ENCODE measurements at regions not wholly inside any gene's neighbourhood (a gene's known extent, or its start where the extent isn't known, plus 50 kb on each side); places are given as distances from the start of the nearest gene placed in this dataset.

DNA sequence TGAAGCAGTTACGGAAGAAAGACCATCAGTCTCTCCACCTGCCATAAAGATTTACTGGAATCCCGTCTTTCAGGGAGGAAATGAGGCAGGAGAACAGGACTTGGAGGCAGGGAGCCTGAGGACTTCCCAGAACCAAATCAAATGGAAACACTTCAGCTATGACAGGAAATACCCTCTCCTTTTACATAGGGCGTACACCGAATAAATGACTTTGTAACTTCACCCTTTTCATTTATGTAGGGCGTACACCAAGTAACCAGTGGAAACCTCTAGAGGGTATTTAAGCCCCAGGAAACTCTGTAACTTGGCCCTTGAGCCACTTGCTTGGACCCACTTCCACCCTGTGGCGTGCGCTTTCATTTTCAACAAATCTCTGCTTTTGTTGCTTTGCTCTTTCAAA is 218.3 kb upstream of the SLC39A10 start:
- no peak overlapping the region for H3K4me3 Mint-ChIP-seq
- H3K27me3 Mint-ChIP-seq (ENCODE audit: low read depth) = no peaks in the 10 kb centered on the region
- DNase-seq (ENCODE audit: low spot score) = no peak
- POLR2A ChIA-PET = no interaction called here
- no peak overlapping the region for H3K27ac Mint-ChIP-seq
- peaks cover 6% of the 10 kb centered on the region; the same call in 1 of the 2 replicates for H3K4me1 Mint-ChIP-seq
- CTCF ChIA-PET = no interaction called here
- no peak for ATAC-seq
- peaks cover 36% of the 10 kb centered on the region for H3K9me3 Mint-ChIP-seq
- TF ChIP-seq ZNF396 (CRISPR knock-in tag; IDR thresholded peaks at IDR 0.05; ENCODE audit: borderline replicate concordance) (no peak), ZNF281 (CRISPR knock-in tag; IDR thresholded peaks at IDR 0.05) (no peak), ZNF121 (CRISPR knock-in tag; IDR thresholded peaks at IDR 0.05) (no peak), NFE2L1 (CRISPR knock-in tag; IDR thresholded peaks at IDR 0.05) (no peak), ELF4 (CRISPR knock-in tag; IDR thresholded peaks at IDR 0.05; ENCODE audit: low read depth) (no peak), MXD4 (CRISPR knock-in tag; IDR thresholded peaks at IDR 0.05; ENCODE audit: borderline replicate concordance) (no peak)
- TF ChIP-seq, protein P1, sequence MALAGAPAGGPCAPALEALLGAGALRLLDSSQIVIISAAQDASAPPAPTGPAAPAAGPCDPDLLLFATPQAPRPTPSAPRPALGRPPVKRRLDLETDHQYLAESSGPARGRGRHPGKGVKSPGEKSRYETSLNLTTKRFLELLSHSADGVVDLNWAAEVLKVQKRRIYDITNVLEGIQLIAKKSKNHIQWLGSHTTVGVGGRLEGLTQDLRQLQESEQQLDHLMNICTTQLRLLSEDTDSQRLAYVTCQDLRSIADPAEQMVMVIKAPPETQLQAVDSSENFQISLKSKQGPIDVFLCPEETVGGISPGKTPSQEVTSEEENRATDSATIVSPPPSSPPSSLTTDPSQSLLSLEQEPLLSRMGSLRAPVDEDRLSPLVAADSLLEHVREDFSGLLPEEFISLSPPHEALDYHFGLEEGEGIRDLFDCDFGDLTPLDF (CRISPR knock-in tag; IDR thresholded peaks at IDR 0.05) = no peak
- TF ChIP-seq, protein P2, sequence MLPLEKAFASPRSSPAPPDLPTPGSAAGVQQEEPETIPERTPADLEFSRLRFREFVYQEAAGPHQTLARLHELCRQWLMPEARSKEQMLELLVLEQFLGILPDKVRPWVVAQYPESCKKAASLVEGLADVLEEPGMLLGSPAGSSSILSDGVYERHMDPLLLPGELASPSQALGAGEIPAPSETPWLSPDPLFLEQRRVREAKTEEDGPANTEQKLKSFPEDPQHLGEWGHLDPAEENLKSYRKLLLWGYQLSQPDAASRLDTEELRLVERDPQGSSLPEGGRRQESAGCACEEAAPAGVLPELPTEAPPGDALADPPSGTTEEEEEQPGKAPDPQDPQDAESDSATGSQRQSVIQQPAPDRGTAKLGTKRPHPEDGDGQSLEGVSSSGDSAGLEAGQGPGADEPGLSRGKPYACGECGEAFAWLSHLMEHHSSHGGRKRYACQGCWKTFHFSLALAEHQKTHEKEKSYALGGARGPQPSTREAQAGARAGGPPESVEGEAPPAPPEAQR (CRISPR knock-in tag; IDR thresholded peaks at IDR 0.05) = no peak
- TF ChIP-seq, protein P3, sequence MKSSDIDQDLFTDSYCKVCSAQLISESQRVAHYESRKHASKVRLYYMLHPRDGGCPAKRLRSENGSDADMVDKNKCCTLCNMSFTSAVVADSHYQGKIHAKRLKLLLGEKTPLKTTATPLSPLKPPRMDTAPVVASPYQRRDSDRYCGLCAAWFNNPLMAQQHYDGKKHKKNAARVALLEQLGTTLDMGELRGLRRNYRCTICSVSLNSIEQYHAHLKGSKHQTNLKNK (CRISPR knock-in tag; IDR thresholded peaks at IDR 0.05) = no peak
- TF ChIP-seq, protein P4, sequence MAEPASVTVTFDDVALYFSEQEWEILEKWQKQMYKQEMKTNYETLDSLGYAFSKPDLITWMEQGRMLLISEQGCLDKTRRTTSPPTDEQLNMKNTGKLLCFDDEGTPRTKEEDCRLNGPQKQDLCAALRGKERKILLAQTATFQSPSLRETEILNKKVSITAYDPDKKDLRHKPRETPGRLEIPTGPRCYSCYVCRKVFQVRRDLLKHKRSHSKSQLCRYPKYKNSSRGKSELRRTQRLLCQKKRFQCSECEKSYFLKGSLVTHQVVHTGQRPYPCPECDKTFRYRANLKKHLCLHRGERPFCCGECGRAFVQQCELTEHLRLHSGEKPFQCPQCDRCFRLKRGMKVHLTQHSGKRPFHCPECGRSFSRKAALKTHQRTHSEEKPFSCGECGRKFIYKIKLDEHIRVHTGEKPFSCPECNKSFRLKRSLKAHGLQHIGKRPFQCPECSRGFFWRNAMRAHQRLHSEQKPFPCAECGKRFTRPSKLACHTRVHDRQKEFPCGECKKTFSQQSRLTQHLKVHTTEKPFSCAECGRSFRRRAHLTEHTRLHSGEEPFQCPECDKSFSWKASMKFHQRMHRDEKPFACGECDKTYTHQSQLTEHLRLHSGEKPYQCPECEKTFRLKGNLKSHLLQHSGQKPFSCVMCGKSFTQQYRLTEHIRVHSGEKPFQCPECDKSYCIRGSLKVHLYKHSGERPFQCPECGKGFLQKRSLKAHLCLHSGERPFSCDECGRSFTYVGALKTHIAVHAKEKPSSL (CRISPR knock-in tag; conservative IDR thresholded peaks at IDR 0.05) = no peak
- H3K36me3 Mint-ChIP-seq = peaks cover 7% of the 10 kb centered on the region

DNA sequence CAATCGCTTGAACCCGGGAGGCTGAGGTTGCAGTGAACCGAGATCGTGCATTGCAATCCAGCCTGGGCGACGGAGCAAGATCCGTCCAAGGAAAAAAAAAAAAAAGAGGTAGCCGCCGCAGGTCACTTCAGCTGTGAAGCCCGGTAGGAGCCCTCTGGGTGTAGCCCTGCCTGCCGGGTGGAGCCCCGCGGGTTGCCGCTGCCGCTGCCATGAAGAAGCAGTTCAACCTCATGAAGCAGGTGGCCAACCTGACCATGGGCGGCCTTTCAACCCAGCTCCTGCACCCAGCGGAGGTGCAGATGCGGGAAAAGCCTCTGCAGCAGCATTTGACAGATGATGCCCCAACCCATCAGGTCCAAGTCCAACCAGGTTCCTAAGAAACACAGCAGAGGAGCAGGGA is 219.5 kb upstream of the SLC39A10 start:
- Mint-ChIP-seq H3K36me3 (peaks cover 12% of the 10 kb centered on the region), H3K4me3 (no peak overlapping the region), H3K4me1 (peaks cover 9% of the 10 kb centered on the region; the same call in 1 of the 2 replicates), H3K9me3 (peaks cover 39% of the 10 kb centered on the region), H3K27ac (no peak overlapping the region), H3K27me3 (ENCODE audit: low read depth) (no peaks in the 10 kb centered on the region)
- CTCF ChIA-PET = no interaction called here
- TF ChIP-seq, protein P5, sequence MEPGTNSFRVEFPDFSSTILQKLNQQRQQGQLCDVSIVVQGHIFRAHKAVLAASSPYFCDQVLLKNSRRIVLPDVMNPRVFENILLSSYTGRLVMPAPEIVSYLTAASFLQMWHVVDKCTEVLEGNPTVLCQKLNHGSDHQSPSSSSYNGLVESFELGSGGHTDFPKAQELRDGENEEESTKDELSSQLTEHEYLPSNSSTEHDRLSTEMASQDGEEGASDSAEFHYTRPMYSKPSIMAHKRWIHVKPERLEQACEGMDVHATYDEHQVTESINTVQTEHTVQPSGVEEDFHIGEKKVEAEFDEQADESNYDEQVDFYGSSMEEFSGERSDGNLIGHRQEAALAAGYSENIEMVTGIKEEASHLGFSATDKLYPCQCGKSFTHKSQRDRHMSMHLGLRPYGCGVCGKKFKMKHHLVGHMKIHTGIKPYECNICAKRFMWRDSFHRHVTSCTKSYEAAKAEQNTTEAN (CRISPR knock-in tag; IDR thresholded peaks at IDR 0.05) = no peak
- DNase-seq (ENCODE audit: low spot score) (no peak), ATAC-seq (no peak)
- POLR2A ChIA-PET = no interaction called here

DNA sequence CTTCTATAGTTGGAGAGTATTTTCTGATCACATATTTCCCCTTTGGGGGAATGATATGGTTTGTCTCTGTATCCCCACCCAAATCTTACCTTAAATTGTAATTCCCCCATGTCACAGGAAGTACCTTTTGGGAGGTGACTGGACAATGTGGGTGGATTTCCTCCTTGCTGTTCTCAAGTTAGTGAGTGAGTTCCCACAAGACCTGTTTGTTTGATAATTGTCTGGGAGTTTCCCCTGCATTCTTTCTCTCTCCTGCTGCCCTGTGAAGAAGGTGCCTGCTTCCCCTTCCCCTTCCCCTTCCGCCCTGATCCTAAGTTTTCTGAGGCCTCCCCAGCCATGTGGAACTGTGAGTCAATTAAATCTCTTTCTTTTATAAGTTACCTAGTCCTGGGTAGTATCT is 222.7 kb upstream of the SLC39A10 start:
- DNase-seq (ENCODE audit: low spot score) (no peak), ATAC-seq (no peak)
- Mint-ChIP-seq H3K27me3 (ENCODE audit: low read depth) (no peaks in the 10 kb centered on the region), H3K27ac (no peak overlapping the region), H3K4me1 (peaks cover 4% of the 10 kb centered on the region; the same call in 1 of the 2 replicates), H3K36me3 (peaks cover 12% of the 10 kb centered on the region), H3K4me3 (no peak overlapping the region), H3K9me3 (peaks cover 27% of the 10 kb centered on the region)
- POLR2A ChIA-PET = no interaction called here
- CTCF ChIA-PET = no interaction called here
- TF ChIP-seq ZNF281 (CRISPR knock-in tag; IDR thresholded peaks at IDR 0.05) = no peak
- no peak for TF ChIP-seq ETV6 (CRISPR knock-in tag; IDR thresholded peaks at IDR 0.05)
- TF ChIP-seq CREM (CRISPR knock-in tag; IDR thresholded peaks at IDR 0.05) = no peak
- TF ChIP-seq TEAD1 (CRISPR knock-in tag; IDR thresholded peaks at IDR 0.05) = no peak
- TF ChIP-seq GABPB1 (CRISPR knock-in tag; IDR thresholded peaks at IDR 0.05) = no peak
- no peak for TF ChIP-seq ZNF396 (CRISPR knock-in tag; IDR thresholded peaks at IDR 0.05; ENCODE audit: borderline replicate concordance)
- no peak for TF ChIP-seq SMAD4 (CRISPR knock-in tag; IDR thresholded peaks at IDR 0.05)
- TF ChIP-seq, protein P5 (CRISPR knock-in tag; IDR thresholded peaks at IDR 0.05) = no peak
- TF ChIP-seq NR2C2 (CRISPR knock-in tag; IDR thresholded peaks at IDR 0.05) = no peak
- no peak for TF ChIP-seq GRHL2 (CRISPR knock-in tag; IDR thresholded peaks at IDR 0.05; ENCODE audit: insufficient replicate concordance, severe bottlenecking)

Measured in WTC11 (cell line).